DMS53 treated with DMSO at 0.1 percent for 48 hours (cell line): ENCODE measurements at regions not wholly inside any gene's neighbourhood (a gene's known extent, or its start where the extent isn't known, plus 50 kb on each side); places are given as distances from the start of the nearest gene placed in this dataset.

Source experiments
- DNase-seq: peaks from one replicate; lab custom pipeline; 2025; ENCODE audit not compliant: unreplicated experiment; lab: John Stamatoyannopoulos, UW

DNA sequence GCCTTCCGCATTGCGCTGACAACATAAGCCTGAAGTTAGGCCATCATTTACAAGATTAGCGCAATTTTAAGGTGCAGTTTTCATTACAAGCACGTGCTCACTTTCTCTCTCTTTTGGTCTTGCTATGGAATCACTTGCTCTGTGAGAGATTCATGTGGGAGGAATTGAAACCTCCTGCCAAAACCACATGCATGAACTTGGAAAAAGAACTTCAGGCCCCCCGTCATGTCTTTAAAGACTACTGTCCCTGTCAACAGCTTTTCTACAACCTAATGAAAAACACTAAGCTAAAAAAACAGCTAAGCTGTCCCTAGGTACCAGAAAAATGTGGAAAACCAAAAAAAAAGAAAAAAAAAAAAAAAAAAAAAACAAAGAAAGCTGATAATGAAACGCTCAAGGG, 1707.6 kb upstream of the RAG2 start:
- no peak for DNase-seq

DNA sequence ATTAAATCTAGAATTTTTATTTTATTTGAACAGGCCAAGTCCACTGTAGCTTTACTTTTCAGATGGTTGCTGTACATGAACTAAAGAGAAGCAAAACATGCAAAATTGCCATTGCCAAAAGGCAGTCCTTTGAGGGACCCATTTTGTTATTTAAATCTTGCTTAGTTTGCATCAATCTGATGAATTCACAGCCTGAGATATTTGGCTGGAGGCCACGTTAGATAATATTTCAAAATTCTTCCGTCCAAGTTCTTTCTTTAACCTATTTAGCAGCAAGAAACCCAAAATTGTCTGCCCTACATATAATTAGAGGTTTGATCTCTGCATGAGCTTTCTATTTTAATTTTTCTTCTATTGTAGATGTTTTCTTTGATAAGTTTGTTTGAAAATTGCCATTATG, 1706.9 kb upstream of the RAG2 start:
- DNase-seq, result no peak

DNA sequence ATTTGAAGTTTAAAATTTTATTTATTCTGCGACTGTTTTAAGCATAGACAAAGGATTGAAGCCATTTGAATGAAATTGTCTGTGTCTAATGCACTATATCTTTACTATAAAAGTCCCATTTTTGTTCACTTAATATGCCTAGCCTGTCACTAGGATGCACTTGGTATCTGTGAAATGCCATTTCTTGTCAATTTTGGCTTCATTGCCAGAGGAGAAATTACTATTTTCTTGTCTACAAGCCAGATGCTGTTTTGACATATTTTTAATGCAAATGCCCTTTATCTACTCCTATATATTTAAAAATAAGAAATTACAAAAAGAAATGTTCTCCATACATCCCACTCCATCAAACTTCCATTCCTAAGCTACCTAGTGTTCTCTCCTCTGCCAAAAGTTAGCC, 1704.5 kb upstream of the RAG2 start:
- DNase-seq, result no peak

DNA sequence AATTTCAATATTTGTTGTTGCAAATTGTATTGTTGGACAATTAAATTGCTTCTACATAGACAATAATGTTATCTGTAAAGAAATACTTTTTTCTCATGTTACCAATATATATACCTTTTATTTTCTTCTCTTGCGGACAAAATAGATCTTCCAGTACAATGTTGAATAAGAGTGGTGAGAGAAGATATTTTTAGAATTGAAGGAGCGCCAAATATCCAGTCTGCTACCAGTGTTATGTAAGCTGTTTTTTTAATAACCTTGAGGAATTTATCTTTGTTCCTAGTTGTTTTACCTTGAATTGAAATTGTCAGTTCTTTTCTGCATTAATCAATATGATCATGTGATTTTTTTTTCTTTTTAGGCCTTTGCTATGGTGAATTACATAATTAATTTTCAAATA, 1702.5 kb upstream of the RAG2 start:
- DNase-seq, result no peak

DNA sequence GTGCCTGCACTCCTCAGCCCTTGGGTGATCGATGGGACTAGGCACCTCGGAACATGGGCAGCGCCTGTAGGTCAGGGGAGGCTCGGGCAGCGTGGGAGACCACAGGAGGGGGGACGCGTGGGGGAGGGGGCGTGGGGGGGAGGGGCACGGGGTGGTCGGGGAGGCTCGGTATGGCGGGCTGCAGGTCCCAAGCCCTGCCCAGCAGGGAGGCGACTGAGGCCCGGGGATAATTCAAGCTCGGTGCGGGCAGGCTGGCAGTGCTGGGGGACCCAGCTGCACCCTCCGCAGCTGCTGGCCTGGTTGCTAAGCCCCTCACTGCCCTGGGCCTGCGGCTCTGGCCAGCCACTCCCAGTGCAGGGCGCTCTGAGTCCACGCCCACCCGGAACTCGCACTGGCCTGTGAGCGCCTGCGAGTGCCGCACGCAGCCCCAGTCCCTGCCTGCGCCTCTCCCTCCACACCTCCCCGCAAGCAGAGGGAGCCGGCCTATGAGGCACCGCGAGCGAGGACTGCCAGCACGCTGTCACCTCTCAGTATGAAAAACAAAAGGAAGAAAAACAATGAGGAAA, 1698.3 kb upstream of the RAG2 start:
- DNase-seq, result no peak

DNA sequence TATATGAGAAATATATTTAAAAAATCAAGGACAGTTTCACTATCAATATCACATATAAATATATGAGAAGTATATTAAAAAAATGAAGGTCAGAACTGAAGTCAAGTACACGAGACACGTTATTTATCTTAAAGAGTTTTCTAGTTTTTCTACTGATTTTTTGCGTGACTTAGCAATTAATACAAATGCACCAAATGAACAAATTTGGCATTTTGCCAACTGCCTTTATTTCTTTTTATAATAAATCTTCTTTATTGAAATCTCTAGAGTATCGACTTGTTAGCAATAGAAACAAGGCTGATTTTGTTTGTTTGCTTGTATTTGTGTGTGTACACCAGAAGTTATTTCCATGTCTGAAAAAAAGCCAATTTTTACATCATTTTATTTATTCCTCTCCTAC, 1684.7 kb upstream of the RAG2 start:
- no peak for DNase-seq

DNA sequence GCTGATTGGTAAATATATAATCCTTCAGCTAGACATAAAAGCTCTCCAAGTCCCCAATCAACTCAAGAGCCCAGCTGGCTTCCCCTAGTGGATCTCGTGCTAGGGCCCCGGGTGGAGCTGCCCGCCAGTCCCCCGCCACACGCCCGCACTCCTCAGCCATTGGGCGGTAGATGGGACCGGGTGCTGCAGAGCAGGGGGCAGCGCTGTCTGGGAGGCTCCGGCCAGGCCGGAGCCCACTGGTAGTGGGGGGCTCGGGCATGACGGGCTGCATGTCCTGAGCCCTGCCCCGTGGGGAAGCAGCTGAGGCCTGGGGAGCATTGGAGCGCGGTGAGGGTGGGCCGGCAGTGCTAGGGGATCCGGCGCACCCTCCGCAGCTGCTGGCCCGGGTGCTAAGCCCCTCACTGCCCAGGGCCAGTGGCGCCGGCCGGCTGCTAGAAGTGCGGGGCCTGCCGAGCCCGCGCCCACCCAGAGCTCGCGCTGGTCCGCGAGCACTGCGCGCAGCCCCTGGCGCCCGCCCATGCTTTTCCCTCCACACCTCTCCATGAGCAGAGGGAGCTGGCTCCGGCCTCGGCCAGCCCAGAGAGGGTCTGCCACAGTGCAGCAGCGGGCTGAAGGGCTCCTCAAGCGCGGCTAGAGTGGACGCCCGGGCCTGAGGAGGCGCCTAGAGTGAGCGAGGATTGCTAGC, 1680.6 kb upstream of the RAG2 start:
- no peak for DNase-seq

DNA sequence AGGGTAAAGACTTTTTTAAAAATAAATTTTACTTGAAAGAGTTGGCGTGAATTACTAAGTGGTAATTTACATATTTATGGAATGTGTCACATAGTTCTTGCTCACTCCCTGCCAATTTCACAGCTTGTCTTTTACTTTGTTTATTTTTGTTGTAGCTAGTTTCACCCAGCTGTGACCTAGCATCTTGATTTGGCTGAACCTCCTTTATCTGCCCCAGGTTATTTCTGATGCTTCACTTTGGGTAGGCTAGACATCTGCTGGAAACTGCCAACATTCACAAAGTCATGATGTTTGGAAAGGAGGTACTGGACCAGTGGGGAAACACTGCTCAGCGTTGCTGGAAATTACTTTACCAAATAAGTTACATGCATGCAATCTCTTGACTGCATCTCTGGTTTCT, 1676.0 kb upstream of the RAG2 start:
- DNase-seq, result no peak

DNA sequence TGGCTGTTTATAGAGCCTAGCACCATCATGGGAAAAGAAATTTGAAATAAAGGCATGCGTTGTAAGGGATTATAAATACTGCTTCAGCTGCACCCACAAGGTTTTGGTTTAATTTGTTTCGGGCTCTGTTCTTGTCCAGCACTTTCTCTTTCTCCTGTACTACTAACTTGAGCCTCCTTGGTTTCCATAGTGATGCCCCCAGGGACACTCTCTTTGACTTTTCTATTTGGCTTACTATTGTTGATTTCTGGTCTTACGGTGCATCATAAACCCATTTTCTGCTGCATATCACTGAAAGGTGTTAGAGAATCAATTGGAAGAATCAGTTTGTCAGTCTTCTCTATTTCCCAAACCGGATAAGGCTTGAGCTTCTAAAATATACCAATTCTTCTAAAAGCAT, 1674.3 kb upstream of the RAG2 start:
- no peak for DNase-seq

DNA sequence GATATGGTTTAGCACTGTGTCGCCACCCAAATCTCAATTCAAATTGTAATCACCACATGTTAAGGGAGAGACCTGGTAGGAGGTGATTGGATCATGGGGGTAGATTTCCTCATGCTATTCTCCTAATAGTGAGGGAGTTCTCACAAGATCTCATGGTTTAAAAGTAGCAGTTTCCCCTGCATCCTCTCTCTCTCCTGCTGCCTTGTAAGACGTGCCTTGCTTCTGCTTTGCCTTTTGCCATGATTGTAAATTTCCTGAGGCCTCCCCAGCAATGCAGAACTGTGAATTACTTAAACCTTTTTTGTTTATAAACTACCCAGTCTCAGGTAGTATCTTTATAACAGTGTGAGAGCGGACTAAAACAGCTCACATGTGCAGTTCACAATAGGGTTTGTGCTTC, 1668.7 kb upstream of the RAG2 start:
- DNase-seq, result no peak

DNA sequence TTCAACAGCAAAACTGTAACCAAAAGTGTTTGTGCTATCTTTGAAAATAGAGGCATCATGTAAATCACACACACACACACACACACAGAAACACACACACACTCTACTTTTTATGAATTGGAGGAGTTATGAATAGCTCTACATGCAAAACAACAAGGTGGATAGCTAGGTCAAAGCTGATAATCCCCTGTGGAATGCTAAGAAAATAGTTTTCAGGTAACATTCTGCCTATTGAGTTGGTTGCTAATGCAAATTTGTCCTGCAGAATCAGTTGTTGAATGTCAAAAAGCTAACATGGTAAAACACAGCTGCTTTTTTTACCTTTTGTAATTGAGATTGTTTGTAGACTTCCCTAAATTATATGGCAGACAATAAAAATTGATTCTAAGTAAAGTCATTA, 1658.4 kb upstream of the RAG2 start:
- no peak for DNase-seq

DNA sequence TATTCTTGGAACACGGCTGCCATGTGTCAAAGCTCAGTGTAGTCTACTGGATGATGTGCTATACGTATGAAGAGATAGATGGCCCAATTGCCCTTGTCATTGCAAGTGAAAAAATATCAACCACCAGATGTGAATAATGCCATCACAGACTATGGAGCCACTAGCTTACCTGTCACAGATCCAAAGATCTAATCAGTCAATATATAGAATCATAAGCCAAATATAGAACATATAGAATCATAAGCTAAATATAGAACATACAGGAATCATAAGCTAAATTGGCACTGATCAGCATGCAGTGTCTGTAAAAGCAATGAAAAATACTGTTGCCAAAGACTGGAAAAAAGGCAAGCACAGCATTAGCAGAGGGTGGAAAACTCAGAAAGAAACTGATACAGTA, 1656.9 kb upstream of the RAG2 start:
- DNase-seq, result no peak

DNA sequence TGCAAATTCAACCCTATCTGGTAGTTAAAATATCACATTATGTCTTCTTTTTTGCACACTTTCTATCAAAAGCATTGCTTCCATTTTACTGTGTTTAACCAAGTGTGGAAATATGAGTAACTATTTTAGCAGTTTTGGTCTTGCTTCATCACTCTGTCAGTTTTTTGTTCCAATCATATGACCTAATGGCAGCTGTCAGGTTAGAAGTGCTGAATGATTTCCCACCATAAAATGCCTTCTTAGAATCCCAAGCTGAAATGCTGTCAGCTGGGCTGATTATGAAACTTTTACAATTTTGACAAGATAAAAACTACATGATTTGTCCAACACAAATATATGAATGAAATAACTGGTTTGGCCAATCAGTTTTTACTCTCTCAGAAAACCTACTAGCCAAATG, 1654.6 kb upstream of the RAG2 start:
- DNase-seq, result no peak

DNA sequence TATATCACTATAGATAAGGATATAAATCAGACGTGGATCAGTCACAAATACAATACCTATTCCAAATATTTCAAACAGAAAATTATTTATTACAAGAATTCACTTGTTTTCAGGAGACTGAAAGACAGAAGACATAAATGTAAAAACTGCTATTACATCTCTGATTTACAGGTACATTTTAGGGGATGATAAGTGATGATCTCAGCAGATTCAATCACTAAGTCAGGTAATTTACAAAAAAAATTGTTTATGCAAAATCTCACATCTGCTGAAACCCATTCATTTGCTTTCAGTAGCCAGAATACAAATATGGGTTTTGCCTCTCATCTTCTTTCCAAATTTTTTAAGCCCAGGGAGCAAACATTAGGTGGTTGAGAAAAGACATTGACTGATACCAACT, 1648.4 kb upstream of the RAG2 start:
- no peak for DNase-seq

DNA sequence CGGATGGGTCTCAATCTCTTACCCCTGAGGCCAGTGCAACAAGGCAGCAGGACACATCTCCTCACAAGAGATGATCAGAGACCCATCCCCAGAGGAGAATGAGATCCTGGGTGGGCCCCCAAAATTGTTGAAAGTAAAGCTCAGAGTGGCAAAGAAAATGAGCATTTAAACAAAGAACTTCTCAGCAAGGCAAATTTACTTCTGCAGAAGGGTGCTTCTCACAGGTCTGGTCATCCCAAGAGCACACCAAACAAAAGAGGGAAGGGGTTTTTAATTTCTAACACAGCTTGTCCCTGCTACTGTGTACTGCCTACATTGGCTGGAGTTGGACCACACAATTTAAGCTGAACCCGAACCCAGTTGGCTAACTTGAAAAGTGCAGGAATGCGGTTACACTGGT, 1628.6 kb upstream of the RAG2 start:
- DNase-seq, result no peak

DNA sequence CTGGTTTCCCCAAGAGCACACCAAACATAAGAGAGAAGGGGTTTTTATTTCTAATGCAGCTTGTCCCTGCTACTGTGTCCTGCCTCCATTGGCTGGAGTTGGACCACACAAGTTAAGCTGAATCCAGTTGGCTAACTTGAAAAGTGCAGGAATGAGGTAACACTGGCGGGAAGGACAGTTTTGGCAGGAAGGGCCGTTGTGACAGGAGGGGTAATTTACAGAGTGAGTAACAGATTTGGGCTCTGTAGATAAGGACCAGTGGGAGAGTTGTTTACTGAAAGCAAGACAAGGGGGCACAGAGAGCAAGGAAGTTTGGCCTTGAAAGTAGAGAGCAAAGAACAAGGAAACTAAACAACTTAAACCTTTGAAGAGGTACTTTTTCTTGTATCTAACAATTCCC, 1623.3 kb upstream of the RAG2 start:
- DNase-seq, result no peak

DNA sequence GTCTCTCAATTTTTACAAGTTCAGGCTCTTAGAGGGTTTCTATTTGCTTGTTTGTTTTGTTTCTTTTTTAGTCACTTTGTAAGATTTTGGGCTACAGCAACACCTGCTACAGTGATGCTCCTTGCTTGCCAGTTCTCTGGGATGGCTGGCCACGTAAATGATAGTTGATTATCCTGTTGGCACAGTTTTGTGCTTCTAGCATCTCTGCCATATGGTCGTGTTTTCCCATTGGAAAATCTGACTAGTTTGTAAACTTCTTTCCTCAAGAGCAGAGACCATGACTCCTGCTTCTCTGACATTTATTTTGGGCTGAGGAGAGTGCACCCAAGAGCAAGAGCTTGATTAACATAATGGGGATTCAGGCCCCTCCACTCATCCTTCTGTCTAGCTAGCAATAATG, 1621.6 kb upstream of the RAG2 start:
- no peak for DNase-seq

DNA sequence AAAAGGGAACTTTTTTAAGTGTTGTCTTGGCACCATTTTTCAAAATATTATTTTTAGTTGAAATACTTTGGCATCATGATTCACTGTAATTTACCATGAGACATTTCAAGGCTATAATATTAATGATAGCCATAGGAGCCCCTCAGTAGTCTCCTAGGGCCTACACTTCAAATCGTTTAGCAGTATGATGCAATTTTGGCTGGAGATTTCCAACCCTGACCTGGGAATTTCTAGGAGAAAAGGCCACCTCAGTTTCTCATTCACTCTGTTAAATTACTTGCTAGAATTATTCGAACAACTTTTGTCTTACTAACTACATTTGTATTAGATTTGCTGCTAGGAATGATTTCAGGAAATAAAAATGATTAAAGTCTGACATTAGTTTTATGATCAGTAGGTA, 1610.9 kb upstream of the RAG2 start:
- DNase-seq, result no peak

DNA sequence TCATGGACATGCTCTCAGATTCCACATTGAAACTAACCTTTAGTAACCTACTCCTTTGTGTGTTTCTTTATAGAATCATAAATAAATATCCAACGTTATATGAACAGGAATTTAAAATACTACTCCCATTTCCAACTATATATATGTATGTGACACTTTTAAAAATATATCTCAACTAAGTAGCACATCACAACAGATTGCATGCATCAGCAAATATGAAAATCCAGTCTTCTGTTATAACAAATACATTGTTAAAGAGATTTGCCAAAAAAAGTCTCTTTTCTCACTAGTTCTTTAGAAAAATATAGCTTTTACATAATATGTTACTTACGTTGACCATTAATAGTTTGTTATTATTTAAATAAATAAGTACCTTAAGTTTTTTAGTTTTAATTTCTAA, 1608.6 kb upstream of the RAG2 start:
- no peak for DNase-seq

DNA sequence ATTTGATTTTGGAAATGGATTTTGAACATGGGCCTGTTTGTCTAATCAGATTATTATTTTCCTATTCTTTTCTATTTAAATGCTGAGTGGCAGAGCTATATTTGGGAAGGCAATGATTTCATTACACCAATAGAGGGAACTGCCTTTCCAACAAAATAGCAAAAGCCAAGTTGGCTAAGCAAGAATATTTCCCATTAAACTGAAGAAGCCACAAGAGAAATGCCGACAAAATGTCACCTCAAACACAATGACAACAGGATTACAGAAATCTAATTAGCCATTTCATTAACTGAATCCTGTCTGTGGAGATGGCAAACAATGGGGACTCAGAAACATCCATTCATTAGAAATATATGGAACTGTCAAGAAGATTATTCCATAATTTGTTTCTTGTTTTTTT, 1593.1 kb upstream of the RAG2 start:
- DNase-seq, result no peak

DNA sequence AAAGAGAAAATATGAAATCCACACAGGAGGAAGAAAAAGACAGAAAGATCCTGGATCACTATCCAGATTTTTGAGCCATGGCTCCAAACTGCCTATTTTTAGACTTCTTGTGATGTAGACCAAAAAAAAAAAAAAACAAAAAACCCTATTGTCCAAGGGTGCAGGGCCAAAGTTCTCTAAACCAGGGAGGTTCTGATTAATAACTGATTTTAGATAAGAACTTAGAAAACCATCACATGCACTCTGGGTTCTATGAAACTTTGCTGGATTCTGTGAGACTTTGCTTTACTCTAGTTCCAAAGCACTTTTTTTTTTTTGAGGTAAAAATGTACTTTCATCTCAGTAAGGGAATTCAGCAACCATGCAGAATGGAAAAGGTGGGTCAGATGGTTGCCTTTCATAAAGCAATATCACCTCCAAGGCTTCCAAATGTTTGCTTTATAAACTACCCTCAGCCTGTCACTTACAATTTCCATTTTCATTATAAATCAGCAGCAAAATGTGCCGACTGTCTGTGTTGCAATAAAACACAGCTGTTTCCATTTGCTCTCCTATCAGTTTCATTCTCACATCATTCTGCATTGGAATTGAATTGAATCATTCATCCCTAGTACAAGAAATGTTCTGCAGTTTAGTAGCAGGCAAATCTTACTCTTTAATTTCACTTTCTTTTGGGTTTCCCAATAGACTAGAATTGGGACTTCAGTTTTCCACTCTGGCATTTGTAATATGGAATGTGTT, 1584.3 kb upstream of the RAG2 start:
- DNase-seq, result no peak

DNA sequence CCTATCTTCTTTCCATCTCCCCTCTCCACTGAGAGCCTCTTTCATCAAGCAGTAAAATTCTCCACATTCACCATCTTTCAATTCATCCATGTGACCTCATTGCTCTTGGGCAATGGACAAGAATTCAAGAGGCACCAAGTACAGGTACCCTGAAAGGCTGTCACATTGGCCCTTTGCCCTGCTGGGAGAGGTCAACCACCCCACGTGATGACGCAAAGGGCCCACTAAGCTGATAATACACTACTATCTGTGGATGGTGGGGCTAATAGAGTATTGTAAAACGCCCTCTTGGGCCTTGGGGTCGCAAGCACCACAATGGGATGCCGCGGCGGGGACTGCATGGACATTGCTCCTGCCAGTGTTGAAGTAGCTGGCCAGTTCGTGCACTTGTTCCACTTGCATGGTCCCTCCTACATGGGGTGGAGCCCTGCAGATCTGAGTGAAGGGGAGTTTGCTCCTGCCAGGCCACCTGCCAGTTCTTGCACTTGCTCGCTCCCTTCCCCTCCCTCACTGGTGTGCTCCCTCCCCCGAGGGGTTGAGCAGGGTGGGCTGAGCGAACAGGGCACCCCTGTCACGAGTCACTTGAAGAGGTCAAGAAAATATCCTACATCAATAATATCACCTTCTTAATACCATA, 1578.8 kb upstream of the RAG2 start:
- no peak for DNase-seq
